Effector memory CD8-positive, alpha-beta T cell (primary cell): ENCODE measurements at regions not wholly inside any gene's neighbourhood (a gene's known extent, or its start where the extent isn't known, plus 50 kb on each side); places are given as distances from the start of the nearest gene placed in this dataset.

Source experiments
- ATAC-seq: fragments of 150-1000 bp; cut with Tn5 transposase; replicated peaks from 2 replicates; pipeline ENCODE4 v1.10.0; 2021; ENCODE audit warnings: mild to moderate bottlenecking, moderate library complexity
- DNase-seq, 3 experiments: peaks; one replicate each; pipeline ENCODE4 v3.0.0; 2021
- H3K27ac Mint-ChIP-seq, 2 donors: one replicate each; pipeline ENCODE4 v1.8.0; 2022; ENCODE audit warnings: mild to moderate bottlenecking in 2 of 2, mixed read lengths in 2 of 2, moderate library complexity in 2 of 2
- H3K27me3 Mint-ChIP-seq, 2 donors: one replicate each; pipeline ENCODE4 v1.8.0; 2022; ENCODE audit warnings: mixed read lengths in 2 of 2
- H3K36me3 Mint-ChIP-seq: one replicate; pipeline ENCODE4 v1.8.0; 2022; ENCODE audit warnings: mild to moderate bottlenecking, moderate library complexity, mixed read lengths; ENCODE audit not compliant: insufficient read depth
- H3K4me1 Mint-ChIP-seq, 2 donors: one replicate each; pipeline ENCODE4 v1.8.0; 2022; ENCODE audit warnings: low read depth in 2 of 2, mixed read lengths in 2 of 2
- H3K4me3 Mint-ChIP-seq, 2 donors: one replicate each; pipeline ENCODE4 v1.8.0; 2022; ENCODE audit warnings: mild to moderate bottlenecking in 2 of 2, mixed read lengths in 2 of 2, moderate library complexity in 2 of 2
- H3K9me3 Mint-ChIP-seq, 2 donors: one replicate each; pipeline ENCODE4 v1.8.0; 2022; ENCODE audit warnings: mixed read lengths in 2 of 2

GRCh38 chr5:104967806-104968410 is 1405.3 kb upstream of the NUDT12 start:
- Mint-ChIP-seq H3K27ac (no peak overlapping the region), H3K4me3 (no peak overlapping the region), H3K9me3 (peaks cover 3 to 6% of the 10 kb centered on the region in 2 donors), H3K36me3 (no peaks in the 10 kb centered on the region), H3K27me3 (no peaks in the 10 kb centered on the region), H3K4me1 (no peaks in the 10 kb centered on the region)
- ATAC-seq (no peak), DNase-seq (no peak)

DNA sequence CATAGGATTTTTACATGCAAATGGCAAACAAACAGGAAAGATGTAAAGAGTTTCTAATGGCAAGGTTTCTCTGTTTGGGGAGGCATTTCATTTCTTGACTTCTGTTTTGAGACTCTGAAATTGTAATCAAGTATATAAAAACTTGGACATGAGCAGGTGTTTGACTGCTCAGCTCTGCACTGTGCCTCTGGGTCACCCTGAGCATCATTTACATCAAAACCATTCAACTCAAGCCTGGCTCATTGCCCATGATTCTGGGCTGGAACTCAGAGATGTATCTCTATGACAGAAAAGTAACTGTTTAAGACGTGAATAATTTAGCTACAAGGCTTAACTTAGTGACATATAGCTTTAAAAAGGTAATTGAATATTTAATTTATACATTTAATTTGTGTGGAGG is 1402.4 kb upstream of the NUDT12 start:
- ATAC-seq (no peak), DNase-seq (no peak)
- H3K36me3 Mint-ChIP-seq, result no peaks in the 10 kb centered on the region
- H3K4me3 Mint-ChIP-seq, result no peak overlapping the region
- H3K4me1 Mint-ChIP-seq, result no peaks in the 10 kb centered on the region
- no peak overlapping the region for H3K27ac Mint-ChIP-seq
- no peaks in the 10 kb centered on the region for H3K27me3 Mint-ChIP-seq
- peaks cover 2 to 6% of the 10 kb centered on the region in 2 donors for H3K9me3 Mint-ChIP-seq

GRCh38 chr5:104955479-104955878 is 1392.9 kb upstream of the NUDT12 start:
- peaks cover 8% of the 10 kb centered on the region in 2 donors for H3K9me3 Mint-ChIP-seq
- H3K4me1 Mint-ChIP-seq, result no peaks in the 10 kb centered on the region
- ATAC-seq, result no peak
- no peak overlapping the region for H3K27ac Mint-ChIP-seq
- H3K27me3 Mint-ChIP-seq, result no peaks in the 10 kb centered on the region
- no peak overlapping the region for H3K4me3 Mint-ChIP-seq
- peaks cover 3% of the 10 kb centered on the region for H3K36me3 Mint-ChIP-seq
- no peak for DNase-seq

DNA sequence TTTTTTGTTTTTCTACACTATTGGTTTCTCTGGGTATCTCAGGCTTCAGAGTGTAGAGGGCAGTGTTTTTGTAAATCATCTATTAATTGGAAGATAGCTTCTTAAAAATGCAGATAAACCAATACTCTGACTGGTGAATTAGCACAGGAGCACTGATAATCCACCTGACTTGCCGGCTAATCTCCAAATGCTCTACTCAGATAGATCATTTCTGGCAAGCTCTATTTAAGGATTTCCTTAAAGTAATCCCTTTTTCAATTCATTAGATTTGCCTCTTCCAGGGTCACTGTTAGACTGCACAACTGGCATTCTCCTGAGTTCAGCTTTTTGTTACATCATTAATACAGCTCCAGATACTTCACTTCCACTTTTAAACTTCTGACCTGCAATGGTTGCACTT is 1390.3 kb upstream of the NUDT12 start:
- Mint-ChIP-seq H3K4me3 (no peak overlapping the region), H3K27me3 (no peaks in the 10 kb centered on the region), H3K9me3 (peaks cover 9 to 22% of the 10 kb centered on the region in 2 donors), H3K36me3 (no peaks in the 10 kb centered on the region), H3K4me1 (no peaks in the 10 kb centered on the region), H3K27ac (no peak overlapping the region)
- DNase-seq (no peak), ATAC-seq (no peak)

DNA sequence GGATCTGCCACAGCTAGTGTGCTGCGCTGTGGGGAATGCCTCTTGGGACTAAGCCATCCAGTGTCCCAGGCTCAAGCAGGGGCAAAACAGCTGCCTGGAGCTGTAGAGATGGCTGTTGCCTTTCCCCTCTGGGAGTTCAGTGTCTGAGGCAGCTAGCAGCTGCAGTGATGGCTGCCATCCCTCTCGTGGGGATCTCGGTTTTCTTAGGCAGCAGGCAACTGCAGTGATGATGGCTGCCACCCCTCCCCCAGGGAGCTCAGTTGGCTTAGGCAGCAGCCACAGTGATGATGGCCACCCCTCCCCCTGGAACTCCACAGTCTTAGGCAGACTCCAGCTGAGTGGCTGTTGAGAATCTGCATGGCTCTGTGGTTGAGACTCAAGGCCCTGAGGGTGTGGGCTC is 1389.2 kb upstream of the NUDT12 start:
- no peak for ATAC-seq
- no peaks in the 10 kb centered on the region for H3K36me3 Mint-ChIP-seq
- no peak overlapping the region for H3K4me3 Mint-ChIP-seq

DNA sequence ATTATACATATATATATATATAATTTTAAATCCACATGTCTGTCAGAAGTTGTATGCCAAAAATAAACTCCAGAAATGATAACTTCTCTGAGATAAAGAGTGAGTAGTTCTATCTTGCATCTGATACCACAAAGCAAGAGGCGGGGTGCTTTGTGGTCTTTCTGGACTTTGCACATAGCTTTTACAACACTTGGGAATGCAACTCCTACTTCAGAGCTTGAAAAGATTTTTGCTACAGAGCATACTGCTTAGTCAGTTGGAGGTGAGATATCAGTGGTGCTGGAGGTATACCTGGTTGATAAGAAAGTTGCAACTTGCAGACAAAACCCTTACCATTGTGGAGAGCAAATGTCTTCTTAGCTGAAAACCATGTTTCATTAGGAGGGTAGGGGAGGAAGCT is 1384.5 kb upstream of the NUDT12 start:
- H3K9me3 Mint-ChIP-seq, result peaks cover 5 to 31% of the 10 kb centered on the region in 2 donors
- H3K27me3 Mint-ChIP-seq, result no peaks in the 10 kb centered on the region
- no peaks in the 10 kb centered on the region for H3K4me1 Mint-ChIP-seq
- no peak for ATAC-seq
- no peak overlapping the region for H3K4me3 Mint-ChIP-seq
- no peak for DNase-seq
- no peak overlapping the region for H3K27ac Mint-ChIP-seq
- no peaks in the 10 kb centered on the region for H3K36me3 Mint-ChIP-seq

More for the DNA sequence above, 1389.2 kb upstream of the NUDT12 start:
- Mint-ChIP-seq H3K27ac (no peak overlapping the region), H3K9me3 (peaks cover 9 to 24% of the 10 kb centered on the region in 2 donors), H3K27me3 (no peaks in the 10 kb centered on the region), H3K4me1 (no peaks in the 10 kb centered on the region)
- no peak for DNase-seq

DNA sequence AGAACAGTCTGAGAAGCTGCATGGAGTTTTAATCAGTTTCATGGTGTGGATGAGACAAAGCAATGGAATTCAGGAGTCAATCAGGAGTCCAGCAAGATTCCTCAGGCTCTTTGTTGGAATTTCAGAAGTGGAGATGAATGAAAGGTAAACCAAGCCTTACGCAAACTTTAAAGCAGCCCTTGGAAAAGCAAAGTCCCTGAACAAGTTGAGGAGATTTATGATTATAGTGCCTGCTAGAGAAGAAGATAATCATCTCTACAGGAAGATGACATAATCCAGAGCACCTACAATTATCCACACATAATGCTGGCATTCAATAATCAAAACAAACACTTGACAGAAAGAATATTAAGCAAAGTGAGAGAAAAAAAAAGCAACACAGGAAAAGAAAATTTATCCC is 1380.1 kb upstream of the NUDT12 start:
- Mint-ChIP-seq H3K27ac (no peak overlapping the region), H3K36me3 (no peaks in the 10 kb centered on the region), H3K27me3 (no peaks in the 10 kb centered on the region), H3K4me1 (no peaks in the 10 kb centered on the region), H3K4me3 (no peak overlapping the region), H3K9me3 (peaks cover 6 to 14% of the 10 kb centered on the region in 2 donors)
- ATAC-seq (no peak), DNase-seq (no peak)

DNA sequence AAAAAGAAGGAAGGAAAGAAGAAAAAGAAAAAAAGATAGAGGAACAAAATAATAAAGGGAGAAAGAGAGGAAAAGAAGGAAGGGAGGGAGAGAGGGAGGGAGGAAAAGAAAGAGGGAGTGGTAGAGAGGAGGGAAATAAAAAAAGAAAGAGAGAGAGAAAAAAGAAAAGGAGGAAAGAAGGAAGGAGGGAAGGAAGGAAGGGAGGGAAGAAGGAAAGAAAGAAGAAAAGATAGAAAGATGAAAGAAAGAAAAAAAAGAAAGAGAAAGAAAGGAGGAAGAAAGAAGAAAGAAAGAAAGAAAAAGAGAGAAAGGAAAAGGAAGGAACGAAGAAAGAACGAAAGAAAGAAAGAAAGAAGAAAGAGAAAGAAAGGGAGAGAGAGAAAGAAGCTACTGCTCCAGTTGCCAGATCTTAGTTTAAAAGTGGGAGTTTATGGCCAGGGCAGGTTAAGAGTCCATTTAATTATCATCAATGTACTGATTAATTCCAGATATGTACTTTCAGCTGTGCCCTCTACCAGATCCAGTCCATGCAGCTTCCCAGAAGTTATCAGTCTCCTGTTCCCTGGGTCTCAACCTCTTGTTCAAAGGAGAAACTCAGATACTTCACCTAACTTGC is 1378.5 kb upstream of the NUDT12 start:
- Mint-ChIP-seq H3K4me1 (no peaks in the 10 kb centered on the region), H3K36me3 (no peaks in the 10 kb centered on the region), H3K9me3 (peaks cover 6 to 8% of the 10 kb centered on the region in 2 donors), H3K4me3 (no peak overlapping the region), H3K27ac (no peak overlapping the region), H3K27me3 (no peaks in the 10 kb centered on the region)
- ATAC-seq (no peak), DNase-seq (no peak)

- H3K9me3 Mint-ChIP-seq, result peaks cover 10 to 24% of the 10 kb centered on the region in 2 donors
- ATAC-seq (no peak), DNase-seq (no peak)
- no peaks in the 10 kb centered on the region for H3K27me3 Mint-ChIP-seq
- H3K36me3 Mint-ChIP-seq, result no peaks in the 10 kb centered on the region
- no peak overlapping the region for H3K4me3 Mint-ChIP-seq
- H3K27ac Mint-ChIP-seq, result no peak overlapping the region
- no peaks in the 10 kb centered on the region for H3K4me1 Mint-ChIP-seq
Observed at GRCh38 chr5:104937598-104937997, 1375.0 kb upstream of the NUDT12 start.

DNA sequence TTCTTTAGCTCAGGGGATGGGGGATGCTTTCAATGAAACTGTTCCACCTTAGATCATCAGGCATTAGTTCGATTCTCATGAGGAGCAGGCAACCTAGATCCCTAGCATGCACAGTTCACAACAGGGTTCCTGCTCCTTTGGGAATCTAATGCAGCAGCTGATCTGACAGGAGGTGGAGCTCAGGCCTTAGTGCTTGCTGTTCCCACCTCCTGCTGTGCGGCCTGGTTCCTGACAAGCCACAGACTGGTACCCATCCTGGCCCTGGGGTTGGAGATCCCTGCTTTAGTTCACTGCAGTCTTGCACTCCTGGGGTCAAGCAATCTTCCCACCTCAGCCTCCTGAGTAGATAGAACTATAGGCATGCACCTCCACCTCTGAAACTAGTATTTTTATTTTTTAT is 1369.8 kb upstream of the NUDT12 start:
- no peaks in the 10 kb centered on the region for H3K27me3 Mint-ChIP-seq
- DNase-seq, result no peak
- H3K4me3 Mint-ChIP-seq, result no peak overlapping the region
- H3K27ac Mint-ChIP-seq, result no peak overlapping the region
- H3K9me3 Mint-ChIP-seq, result peaks cover 9 to 18% of the 10 kb centered on the region in 2 donors
- H3K4me1 Mint-ChIP-seq, result no peaks in the 10 kb centered on the region
- ATAC-seq, result no peak
- H3K36me3 Mint-ChIP-seq, result no peaks in the 10 kb centered on the region

DNA sequence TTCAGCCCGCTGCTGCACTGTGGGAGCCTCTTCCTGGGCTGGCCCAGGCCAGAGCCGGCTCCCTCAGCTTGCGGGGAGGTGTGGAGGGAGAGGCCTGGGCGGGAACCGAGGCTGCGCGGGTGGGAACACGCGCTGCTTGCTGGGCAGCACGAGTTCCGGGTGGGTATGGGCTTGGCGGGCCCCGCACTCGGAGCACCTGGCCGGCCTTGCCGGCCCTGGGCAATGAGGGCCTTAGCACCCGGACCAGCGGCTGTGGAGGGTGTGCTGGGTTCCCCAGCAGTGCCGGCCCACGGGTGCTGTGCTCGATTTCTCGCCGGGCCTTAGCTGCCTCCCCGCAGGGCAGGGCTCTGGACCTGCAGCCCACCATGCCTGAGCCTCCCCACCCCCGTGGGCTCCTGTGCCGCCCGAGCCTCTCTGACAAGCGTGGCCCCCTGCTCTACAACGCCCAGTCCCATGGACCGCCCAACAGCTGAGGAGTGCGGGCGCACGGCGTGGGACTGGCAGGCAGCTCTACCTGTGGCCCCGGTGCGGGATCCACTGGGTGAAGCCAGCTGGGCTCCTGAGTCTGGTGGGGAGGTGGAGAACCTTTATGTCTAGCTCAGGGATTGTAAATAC is 1366.4 kb upstream of the NUDT12 start:
- Mint-ChIP-seq H3K27ac (no peak overlapping the region), H3K9me3 (peaks cover 7 to 9% of the 10 kb centered on the region in 2 donors), H3K36me3 (no peaks in the 10 kb centered on the region), H3K4me1 (no peaks in the 10 kb centered on the region), H3K27me3 (no peaks in the 10 kb centered on the region), H3K4me3 (no peak overlapping the region)
- no peak for DNase-seq
- ATAC-seq, result no peak

DNA sequence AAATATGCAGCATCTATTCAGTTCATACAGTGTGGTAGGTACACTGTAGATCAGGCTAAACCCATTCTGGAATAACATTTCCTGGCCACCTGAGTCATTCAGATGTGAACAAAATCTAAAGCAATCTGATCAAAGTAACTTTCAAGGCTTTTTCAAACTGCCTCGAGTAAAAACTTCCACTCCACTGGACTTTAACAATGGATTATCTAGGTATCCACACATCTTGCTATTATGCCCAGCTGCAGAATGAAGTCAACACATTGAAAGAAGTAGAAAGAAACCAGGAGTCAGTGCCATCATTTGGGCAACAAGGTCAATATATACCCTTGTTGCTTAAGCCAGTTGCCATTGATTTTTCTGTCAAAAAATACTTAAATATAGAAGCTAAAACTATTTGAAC is 1352.6 kb upstream of the NUDT12 start:
- no peaks in the 10 kb centered on the region for H3K36me3 Mint-ChIP-seq
- no peaks in the 10 kb centered on the region for H3K27me3 Mint-ChIP-seq
- H3K4me3 Mint-ChIP-seq, result no peak overlapping the region
- H3K9me3 Mint-ChIP-seq, result no peaks in the 10 kb centered on the region
- DNase-seq (no peak), ATAC-seq (no peak)
- H3K4me1 Mint-ChIP-seq, result no peaks in the 10 kb centered on the region
- H3K27ac Mint-ChIP-seq, result no peak overlapping the region

DNA sequence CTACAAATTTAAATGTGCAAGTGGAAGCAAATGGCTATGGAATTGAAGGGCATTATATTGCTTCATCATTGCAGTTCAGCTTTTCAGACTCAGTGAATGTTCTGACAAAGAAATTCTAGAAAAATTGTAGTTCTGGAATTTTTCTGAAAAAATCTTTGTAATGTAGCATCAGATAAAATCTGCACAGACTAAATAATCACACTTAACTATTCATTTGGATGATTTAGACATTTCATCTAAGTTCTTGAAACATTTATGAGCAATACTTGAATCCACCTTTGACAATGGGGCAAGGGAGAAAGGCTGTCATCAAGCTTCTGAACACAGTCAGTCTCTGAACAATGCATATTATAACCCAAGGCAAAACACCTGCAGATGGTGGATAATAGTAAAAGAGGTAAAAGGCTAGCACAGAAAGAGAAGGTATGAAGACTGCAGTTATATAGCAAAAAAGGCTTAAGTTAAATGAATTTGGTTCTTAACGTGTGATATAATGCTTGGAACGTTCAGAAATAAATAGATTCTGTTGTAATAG is 1352.0 kb upstream of the NUDT12 start:
- no peak overlapping the region for H3K27ac Mint-ChIP-seq
- ATAC-seq, result no peak

DNA sequence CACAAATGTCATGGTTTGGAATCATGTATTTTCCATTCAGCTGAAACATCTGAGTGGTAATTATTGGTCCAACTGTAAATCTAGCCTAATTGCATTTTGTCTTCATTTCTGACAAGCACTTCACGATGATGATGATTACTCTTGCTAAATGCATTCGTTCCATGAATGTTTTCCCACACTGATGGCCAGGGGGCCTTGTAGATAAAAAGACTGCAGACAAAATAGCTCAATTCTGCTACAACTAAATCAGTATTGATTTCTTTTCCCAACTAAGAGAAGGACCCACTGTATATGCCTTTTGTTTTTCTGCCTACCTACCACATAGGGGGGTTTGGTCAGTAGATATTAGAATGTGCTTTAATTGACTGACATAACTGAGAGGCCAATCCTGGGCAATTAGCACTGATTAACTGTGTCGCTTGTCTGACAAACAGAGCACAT is 1351.3 kb upstream of the NUDT12 start:
- Mint-ChIP-seq H3K4me1 (no peaks in the 10 kb centered on the region), H3K27ac (no peak overlapping the region), H3K36me3 (no peaks in the 10 kb centered on the region), H3K9me3 (no peaks in the 10 kb centered on the region), H3K4me3 (no peak overlapping the region), H3K27me3 (no peaks in the 10 kb centered on the region)
- no peak for DNase-seq
- no peak for ATAC-seq

More for the DNA sequence above, 1352.0 kb upstream of the NUDT12 start:
- H3K27me3 Mint-ChIP-seq, result no peaks in the 10 kb centered on the region
- H3K36me3 Mint-ChIP-seq, result no peaks in the 10 kb centered on the region
- DNase-seq, result no peak
- no peak overlapping the region for H3K4me3 Mint-ChIP-seq
- no peaks in the 10 kb centered on the region for H3K4me1 Mint-ChIP-seq
- H3K9me3 Mint-ChIP-seq, result no peaks in the 10 kb centered on the region
